DOHH2 (cell line): ENCODE measurements at regions not wholly inside any gene's neighbourhood (a gene's known extent, or its start where the extent isn't known, plus 50 kb on each side); places are given as distances from the start of the nearest gene placed in this dataset.

Experiments used
- EZH2phosphoT487 ChIP-seq: fragments of 200-600 bp; sonication (generic); IDR thresholded peaks from 2 replicates; pipeline ENCODE4 v1.6.1; 2017; ENCODE audit warnings: borderline replicate concordance, mild to moderate bottlenecking, antibody characterized with exemption, low read length, moderate library complexity, mixed read lengths
- TF ChIP-seq, protein P1 (sequence below): fragments of 200-600 bp; sonication (generic); IDR thresholded peaks from one replicate; pipeline ENCODE4 v1.5.1; 2014; ENCODE audit warnings: antibody characterized with exemption, mild to moderate bottlenecking, low read depth, low read length; ENCODE audit not compliant: poor library complexity, severe bottlenecking

DNA sequence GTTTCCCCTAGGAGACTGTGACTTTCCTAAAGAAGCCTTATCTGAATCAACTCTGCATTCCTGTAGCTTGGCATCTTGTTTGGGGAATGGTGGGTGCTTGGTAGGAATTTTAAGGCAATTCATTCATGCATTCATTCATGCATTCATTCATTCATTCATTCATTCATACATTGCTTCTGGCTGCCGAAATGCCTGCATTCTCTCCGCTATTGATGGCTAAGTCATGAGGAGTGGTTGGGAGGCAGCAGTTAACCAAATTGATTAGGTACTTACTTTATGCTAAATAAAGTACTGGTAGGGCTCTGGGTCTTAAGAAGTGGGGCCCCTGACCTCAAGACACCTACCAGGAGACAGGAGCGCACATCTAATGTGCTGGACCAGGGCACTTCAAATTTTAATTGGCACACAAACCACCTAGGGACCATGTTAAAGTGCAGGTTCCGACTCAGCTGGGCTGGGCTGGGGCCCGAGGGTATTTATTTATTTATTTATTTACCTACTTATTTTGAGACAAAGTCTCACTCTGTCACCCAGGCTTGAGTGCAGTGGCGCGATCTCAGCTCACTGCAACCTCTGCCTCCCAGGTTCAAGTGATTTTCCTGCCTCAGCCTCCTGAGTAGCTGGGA is 127.6 kb downstream of the ANKRD60 start:
- TF ChIP-seq, protein P1, sequence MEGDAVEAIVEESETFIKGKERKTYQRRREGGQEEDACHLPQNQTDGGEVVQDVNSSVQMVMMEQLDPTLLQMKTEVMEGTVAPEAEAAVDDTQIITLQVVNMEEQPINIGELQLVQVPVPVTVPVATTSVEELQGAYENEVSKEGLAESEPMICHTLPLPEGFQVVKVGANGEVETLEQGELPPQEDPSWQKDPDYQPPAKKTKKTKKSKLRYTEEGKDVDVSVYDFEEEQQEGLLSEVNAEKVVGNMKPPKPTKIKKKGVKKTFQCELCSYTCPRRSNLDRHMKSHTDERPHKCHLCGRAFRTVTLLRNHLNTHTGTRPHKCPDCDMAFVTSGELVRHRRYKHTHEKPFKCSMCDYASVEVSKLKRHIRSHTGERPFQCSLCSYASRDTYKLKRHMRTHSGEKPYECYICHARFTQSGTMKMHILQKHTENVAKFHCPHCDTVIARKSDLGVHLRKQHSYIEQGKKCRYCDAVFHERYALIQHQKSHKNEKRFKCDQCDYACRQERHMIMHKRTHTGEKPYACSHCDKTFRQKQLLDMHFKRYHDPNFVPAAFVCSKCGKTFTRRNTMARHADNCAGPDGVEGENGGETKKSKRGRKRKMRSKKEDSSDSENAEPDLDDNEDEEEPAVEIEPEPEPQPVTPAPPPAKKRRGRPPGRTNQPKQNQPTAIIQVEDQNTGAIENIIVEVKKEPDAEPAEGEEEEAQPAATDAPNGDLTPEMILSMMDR, result no peak
- no peak for TF ChIP-seq EZH2phosphoT487
